Right lobe of liver (tissue), 4 donors: ENCODE measurements at regions not wholly inside any gene's neighbourhood (a gene's known extent, or its start where the extent isn't known, plus 50 kb on each side); places are given as distances from the start of the nearest gene placed in this dataset.

Experiments
- CTCF ChIP-seq, 4 donors: fragments of 200-600 bp in 3 of 4; fragments of 450-650 bp in 1 of 4; IDR thresholded peaks; one replicate each; pipeline versions ENCODE4 v1.5.1 to v1.8.0; 2016 to 2022; ENCODE audit warnings: antibody characterized with exemption in 4 of 4, mild to moderate bottlenecking in 2 of 4
- POLR2A ChIP-seq: fragments of 450-650 bp; IDR thresholded peaks from one replicate; pipeline ENCODE4 v1.6.1; 2017; ENCODE audit warnings: antibody characterized with exemption, mild to moderate bottlenecking
- donor health status: DM: no; HTN: no; CAD: no.
- donor health status: DM: no; HTN: no; CAD: no.
- donor health status: DM: no; HTN: yes; CAD: no.

DNA sequence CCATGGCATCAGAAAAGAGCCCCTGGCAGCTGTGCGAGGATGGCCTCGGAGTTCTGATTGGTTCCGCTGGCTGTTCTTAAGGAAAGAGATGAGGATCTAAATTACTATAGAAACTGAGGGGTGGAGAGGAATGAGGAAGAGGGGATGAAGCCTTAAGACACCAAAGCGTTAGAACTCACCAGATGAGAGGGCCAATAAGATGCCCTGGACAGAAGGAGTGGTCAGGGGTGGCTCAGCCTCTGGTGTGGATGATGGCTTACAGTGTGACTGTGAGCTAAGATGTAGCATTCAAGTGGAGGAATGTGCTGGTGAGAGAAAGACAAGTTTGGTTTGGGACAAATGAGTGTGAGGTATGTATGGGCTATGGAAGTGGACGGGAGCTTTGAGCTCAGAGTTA is 97.8 kb downstream of the ZFP36L2 start:
- no peak for TF ChIP-seq CTCF (IDR thresholded peaks at IDR 0.05)
- no peak for TF ChIP-seq POLR2A
